Stromal cell of bone marrow (primary cell): ENCODE measurements at regions not wholly inside any gene's neighbourhood (a gene's known extent, or its start where the extent isn't known, plus 50 kb on each side); places are given as distances from the start of the nearest gene placed in this dataset.
"Not testable (repeated sequence)": the region's sequence is repeated elsewhere in the genome, so short reads cannot be mapped to it uniquely, and the experiment has no call there.

Experiments
- DNase-seq: peaks from one replicate; pipeline ENCODE4 v3.0.0-alpha.2; 2012; ENCODE audit warnings: low read depth

DNA sequence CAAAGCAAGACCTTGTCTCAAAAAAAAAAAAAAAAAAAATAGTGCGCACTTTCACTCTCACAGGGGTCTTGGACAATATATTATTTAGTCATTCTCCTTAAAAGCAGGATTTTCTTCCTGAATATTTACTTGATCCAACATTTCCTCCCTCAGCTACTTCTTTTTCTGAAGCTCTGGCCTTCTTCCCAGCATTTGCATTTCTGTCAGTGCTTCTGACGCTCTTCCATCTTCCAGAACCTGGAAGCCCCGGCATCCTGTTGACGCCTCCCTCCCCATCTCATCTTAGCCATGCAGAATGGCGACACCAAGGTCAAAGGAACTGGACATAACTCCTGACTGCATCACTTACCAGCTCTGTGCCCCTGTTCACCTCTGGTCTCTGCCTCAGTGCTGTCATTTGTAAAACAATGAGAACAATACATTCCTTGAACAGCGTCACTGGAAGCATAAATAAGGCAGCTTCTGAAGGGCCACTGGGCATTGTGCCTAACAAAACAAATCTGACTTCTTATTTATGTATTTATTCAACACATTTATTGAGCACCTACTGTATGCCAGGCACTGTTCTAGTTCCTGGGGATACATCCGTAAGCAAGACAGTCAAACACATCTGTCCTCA is 90.9 kb upstream of the MDM1 start:
- no peak for DNase-seq

DNA sequence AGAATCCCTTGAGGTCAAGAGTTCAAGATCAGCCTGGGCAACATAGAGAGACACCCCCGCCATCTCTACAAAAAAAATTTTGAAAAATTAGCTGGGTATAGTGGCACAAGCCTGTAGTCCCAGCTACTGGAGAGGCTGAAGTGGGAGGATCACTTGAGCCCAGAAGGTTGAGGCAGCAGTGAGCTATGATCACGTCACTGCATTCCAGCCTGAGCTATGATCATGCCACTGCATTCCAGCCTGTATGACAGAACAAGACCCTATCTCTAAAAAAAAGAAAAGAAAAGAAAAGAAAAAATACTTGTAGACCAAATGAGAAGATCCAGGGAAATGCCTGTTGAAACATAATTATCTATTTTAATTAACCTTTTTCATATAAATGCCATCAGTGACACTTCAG is 93.8 kb upstream of the MDM1 start:
- DNase-seq, result no peak

DNA sequence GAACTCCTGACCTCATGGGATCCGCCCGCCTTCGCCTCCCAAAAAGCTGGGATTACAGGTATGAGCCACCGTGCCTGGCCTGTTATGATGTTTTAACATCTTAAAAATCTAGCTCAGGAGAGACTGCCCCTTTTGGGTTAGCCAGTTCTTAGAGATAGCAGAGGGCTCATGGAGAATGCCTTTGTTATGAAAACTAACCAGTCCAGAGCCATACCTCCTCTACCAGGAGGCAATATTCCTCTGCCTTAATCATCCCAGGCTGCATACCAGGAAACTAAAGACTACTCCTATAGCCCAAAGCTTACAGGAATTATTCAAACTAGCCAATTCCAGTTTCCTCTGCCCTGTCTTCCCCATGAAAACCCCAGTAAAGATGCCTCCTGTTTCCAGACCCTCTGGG is 96.0 kb upstream of the MDM1 start:
- no peak for DNase-seq

DNA sequence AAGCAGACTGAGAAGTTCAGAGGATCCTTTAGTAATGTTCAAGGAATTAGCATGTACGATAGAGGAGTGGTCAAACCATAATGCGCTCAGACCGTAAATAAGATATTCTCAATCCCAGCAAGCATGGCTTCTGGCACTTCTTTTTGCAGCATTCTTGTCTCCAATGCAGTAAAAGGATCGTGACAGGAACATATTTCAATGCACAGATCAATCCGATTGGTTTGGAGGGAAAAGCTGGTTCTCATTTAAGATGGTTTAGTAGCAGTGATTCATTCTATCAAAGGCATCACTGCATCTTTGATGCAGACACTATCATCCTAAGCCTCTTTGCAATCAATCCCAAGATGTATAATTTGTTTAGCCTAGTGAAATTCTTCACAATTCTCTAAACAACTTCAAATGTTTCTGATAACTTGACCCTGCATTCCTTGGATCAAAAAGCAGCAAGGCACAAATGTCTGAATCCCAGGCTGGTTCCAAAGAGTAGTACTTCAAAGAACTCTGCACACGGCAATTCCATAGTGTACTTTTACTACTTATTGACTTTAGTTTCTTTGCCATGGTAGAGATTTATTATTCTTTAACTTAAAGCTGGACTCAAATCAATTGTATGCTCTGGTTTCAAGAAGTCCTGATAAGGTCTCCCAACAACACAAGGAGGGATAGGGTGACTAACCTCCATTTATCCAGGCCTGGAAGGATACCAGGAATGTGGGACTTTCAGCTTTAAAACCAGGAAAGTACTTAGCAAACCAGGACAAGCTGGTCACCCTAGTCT is 96.8 kb upstream of the MDM1 start:
- DNase-seq, result no peak

DNA sequence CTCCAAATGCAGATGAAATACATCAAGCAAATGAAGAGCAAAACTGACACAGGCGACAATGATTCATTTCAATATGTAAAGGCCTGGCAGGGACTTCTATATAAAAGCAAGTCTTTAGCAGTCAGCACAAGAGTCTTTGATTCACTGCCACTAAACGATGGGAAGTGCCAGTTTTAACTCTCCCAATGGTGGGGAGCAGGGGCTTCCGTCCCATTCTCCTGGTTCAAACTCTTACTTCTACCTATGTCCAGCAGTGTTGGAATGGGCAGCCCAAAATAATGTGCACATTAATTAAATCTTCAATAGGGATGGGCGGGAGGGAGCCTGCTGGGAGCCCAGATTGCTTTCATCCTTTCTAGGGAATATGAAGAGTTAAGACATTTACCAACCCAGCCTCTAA is 97.5 kb upstream of the MDM1 start:
- DNase-seq, result no peak

DNA sequence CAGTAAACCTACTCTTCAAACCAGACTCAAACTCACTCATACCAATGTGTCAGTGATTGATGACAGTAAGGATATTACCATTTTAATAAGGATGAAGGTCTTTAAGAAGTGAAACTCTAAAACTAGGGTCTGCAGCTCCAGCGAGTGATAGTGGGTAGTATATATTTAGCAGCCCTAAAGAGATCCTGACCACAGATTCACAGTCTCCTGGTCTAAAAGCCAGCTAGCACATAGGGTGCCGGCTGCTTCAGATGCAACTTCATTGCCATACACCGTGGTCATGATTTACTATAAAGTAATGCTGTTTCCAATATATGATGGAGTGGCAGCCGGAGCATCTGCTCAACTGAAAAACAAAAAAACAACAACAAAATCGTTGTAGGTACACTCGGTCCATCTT is 99.6 kb upstream of the MDM1 start:
- no peak for DNase-seq

DNA sequence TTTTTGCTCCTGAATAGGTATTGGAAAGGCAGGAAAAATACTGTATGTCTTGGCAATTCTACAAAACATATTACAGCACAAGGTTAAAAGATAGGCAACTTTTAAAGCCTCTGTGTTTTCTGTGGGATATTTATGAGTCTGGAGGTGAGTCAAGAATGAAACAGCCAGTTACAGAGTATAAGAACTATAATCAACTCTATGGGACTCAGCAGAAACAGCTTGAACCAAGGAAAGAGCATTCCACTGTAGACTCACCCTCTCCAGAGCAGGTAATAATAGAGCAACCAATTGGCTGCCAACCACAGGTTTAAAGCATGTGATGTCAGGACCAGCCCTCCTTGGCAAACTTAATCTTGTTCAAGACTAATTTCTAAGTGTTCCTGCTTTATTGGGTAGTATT is 100.5 kb upstream of the MDM1 start:
- no peak for DNase-seq

DNA sequence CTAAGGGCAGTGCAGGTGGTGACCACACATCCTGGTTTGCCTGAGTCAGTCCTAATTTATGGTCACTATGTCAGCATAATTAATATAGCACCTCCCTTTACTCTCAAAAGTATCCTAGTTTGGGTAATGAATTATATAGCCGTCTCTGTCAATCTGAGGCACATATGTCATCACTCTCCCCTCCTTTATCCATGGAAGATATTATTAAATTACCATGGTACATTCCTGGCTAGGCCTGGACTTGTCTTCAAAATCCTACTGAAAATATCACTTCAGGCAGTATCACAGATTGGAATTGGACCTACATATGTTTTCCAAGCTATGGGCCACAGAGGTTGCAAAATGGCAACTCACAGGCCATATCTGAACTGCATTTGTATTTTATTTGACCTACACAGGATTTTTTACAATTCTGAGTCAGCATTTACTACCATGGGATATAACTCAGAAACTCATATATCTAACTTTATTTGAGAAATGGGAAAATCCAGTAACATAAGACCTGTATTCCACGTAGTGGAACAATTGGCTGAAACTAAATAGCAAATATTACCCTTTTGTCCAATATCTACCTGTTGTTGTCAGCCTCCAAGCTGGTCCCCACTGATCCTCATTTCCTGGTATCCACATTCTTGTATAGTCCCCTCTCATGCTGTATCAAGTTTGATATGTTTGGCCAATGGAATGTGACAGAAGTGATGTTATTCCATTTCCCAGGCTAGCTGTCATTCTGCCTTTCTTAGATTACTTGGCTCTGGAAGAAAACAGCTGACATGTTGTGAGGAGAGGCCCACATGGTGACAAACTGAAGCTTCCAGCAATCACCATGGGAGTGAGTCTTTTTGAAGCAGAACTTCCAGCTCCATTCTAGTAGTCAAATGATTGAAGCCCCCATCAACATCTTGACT is 102.5 kb upstream of the MDM1 start:
- DNase-seq, result no peak

DNA sequence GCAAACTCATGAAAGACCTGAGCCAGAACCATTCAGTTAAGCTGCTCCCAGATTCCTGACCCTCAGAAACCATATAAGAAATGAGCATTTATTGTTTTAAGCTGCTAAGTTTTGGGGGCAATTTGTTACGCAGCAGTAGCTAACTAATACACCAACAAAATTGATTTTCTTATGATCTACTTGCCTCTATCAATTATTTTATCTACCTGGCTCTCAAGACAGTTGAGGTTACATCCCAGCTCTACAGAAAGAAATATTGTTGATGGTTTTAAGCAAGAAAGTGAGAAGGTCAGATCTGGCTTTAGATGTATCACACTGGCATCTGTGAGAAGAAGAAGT is 103.1 kb upstream of the MDM1 start:
- no peak for DNase-seq

DNA sequence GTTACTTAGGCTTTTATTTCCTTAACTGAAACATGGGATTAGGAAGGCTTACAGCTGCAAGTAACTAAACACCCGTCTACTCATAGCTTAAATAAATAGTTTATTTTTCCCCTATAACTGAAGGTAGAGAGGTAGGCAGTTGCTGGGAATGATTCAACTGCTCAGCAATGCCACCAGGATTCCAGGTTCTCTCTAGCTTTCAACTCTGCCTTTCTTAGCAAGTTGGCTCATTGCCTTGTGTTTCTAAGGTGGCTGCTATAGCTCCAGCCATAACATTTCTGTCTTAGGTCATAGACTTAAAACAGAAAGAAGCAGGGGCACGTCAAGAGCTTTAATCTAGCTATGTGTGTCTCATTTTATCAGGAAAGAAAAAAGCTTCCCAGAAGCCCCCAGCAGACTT is 103.7 kb upstream of the MDM1 start:
- no peak for DNase-seq

DNA sequence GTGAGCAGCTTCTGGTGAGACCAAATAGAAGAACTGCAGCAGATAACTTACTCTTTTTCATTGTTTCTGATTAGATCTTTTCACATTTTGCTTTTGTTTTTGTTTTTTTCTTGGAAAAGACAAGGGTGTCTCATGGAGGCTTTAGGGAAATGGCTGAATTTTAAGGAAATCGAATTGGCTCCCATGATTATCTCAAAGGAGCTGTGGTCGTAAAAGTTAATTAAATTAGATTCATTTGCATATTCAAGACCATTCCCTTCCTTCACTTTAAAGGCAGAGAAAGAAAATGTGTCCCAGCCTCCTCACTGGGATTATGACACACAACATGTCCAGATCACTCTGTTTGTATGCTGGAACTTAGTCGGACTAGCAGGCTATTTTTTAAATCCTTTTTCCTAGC is 106.4 kb upstream of the MDM1 start:
- no peak for DNase-seq

DNA sequence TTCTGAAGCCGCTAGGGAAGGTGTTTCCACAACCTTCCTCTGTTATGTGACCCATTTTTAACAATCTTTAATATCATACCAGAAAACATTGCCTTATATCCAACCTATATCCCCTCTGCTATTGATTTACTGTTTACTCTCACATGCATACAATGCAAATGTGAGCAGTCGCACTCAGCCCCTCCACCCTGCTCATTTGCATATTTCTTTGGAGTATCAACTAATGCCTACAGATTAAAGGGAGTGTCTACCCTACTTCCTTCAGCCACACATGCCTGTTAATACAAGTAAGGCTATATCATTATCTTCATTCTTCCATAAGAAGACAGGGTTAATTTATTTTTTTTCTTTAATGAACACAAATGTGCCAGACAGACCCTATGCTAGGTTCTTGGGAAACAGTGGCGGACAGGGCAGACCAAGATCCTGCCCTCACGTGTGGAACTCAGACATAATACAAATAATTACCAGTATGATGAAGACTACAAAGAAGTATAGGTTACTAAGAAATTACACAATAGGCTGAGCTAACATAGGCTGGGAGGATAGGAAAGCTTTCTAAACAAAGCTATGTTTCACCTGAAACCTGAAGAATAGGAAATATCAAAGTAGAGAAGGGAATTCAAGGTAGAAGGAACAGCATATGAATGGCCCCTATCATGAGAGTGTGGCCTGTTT is 107.3 kb upstream of the MDM1 start:
- no peak for DNase-seq

DNA sequence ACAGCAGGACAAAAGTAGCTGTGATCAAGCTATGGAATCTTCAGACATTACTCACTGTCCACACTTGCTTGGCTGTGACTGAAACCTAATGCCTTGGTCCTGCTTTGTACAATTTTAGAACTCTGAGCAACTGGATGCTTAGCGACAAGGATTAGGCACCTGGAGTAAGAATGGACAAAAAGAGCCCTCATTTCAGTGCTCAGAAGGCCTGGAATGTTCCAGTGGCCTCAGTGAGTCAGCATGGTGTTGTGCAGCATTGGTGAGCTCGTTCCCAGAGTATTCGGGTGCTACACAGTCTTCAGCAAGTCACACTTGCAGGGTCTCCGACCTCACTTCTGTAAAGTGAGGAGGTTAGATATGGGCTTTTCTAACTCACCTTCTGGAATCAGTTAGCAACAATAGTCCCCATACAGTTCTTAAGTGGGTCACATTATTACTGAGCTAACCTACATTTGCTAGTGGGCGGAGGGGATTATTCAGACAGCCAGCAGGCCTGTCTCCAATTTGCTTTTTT is 108.0 kb upstream of the MDM1 start:
- no peak for DNase-seq

DNA sequence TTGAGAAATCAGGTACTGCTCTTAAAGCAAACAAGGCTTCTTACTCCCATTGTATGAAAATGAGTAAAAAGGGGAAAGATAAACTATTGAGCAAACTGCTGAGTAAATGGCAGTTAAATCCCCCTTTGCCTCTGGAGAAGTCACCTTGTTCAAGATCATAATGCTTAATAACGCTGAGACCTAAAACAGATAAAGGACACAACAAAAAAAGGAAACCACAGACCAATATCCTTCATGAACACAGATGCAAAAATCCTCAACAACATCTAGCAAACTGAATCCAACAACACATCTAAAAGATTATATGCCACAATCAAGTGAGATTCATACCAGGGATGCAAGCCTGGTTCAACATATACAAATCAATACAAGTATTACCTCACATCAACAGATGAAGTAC is 109.0 kb upstream of the MDM1 start:
- DNase-seq, result no peak

DNA sequence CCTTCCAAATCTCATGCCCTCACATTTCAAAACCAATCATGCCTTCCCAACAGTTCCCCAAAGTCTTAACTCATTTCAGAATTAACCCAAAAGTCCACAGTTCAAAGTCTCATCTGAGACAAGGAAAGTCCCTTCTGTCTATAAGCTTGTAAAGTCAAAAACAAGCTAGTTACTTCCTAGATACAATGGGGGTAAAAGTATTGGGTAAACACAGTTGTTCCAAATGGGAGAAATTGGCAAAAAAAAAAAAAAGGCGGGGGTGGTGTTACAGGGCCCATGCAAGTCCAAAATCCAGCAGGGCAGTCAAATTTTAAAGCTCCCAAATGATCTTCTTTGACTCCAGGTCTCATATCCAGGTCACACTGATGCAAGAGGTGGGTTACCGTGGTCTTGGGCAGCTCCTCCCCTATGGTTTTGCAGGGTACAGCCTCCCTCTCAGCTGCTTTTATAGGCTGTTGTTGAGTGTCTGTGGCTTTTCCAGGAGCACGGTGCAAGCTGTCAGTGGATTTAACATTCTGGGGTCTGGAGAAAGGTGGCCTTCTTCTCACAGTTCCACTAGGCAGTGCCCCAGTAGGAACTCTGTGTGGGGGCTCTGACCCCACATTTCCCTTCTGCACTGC is 110.3 kb upstream of the MDM1 start:
- not testable (repeated sequence) for DNase-seq

DNA sequence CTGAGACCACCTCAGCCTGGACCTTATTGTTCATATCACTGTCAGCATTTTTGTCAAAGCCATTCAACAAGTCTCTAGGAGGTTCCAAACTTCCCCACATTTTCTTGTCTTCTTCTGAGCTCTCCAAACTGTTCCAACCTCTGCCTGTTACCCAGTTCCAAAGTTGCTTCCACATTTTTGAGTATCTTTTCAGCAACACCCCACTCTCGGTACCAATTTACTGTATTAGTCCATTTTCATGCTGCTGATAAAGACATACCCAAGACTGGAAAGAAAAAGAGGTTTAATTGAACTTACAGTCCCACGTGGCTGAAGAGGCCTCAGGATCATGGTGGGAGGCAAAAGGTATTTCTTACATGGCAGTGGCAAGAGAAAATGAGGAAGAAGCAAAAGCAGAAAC is 111.5 kb upstream of the MDM1 start:
- DNase-seq, result not testable (repeated sequence)

DNA sequence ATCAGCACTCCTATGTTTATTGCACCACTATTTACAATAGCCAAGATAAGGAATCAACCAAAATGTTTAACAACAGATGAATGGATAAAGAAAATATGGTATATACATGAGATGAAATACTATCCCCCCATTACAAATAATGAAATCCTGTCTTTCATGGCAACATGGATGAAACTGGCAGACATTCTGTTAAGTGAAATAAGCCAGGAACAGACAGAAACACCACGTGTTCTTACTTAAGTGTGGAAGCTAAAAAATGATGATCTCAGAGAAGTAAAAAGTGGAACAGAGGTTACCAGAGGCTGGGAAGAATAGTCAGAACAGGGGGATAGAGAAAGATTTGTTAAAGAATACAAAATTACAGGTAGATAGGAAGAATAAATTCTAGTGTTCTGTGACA is 113.7 kb upstream of the MDM1 start:
- DNase-seq, result no peak

DNA sequence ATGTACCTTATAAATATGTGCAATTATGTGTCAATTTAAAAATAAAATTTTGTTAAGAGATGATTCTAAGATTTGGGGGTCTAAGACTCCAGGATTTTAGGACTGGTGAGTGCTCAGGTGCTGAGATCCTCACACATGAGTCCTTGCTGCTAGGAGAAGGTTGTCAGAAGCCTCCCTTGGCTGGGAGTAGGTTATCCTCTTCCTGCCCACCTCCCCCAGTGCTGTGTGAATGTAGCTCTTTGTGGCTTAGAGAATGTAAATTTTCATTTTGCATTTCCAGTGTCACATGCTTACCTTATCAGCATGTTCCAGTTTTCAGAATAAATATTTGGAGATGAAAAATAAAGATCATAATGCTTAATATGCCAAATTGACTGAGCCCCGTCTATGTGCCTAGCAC is 114.2 kb upstream of the MDM1 start:
- DNase-seq, result no peak

DNA sequence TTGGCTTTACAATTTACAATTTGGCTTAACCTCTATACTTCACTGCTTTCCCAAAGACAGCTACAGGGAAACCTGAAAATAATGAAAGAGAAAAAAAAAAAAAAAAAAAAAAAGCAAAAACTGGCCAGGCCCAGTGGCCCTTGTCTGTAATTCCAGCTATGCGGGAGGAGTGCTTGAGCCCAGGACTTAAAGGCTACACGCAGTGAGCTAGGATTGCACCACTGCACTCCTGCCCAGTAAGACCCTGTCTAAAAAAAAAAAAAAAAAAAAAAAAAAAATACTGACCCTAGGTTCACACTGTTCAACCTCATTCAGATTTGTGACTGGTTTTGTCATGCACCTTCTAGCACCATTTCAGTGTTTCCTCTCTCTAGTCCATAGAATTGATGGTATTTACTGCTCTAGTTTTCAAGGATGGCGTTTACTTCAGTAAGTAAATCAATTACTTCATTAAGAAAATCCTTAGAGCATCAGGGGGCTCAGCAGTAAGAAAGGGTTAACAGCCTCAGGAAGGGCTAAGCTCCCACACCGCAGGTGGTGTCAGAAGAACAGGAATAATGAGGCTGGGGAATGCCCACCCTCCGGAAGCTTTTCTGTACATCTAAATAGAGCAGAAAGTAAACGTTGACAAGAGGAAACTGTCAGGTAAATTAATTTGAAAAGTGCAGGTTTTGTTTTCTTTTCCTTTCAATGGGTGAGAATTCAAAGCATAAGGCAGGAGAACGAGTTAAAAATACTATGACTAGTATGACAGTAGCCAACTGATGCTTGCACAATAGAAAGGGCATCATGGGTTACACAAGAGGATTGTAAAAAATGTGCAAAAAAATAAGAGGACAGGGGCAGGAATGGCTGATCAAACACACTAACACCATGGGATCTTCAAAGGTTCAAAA is 115.0 kb upstream of the MDM1 start:
- DNase-seq, result no peak

DNA sequence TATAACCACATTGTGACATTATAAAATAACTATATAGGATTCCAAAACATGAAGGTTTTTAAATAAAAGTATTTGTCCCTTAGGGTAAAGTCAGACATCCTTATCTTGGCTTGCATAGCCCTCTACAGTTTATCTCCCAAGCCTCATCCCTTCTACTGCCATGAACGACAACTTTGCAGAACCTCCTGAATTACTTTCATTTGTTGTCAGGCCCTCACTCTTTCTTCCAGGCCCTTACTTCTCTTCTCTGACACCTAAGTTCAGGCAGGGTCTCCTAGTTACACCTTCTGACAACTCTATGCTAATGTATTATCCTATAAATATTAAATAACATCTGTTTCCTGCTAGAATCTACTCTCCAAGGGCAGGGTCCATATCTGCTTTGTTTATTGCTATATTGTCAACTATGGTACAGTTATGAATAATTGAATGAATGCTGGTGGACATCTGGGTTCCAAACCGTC is 115.7 kb upstream of the MDM1 start:
- no peak for DNase-seq

DNA sequence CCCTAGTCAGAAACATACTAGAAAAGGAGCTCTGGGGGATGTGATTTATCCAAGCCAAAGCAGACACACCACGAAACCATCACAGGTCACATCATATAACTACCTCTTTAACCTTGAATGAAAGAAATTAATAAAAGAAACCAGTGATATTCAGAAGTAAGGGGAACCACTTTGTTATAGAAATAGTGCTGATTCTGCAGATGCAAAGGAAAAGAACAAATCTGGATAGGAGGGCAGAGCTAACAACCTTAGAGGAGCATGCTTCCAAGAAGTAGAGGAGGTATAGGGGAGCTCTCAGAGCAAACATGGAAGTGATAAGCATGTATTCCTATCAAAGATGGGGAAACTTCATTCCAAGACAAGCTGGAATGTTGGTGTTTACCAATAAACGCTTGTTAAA is 117.0 kb upstream of the MDM1 start:
- DNase-seq, result no peak
